ENCODE measurements at regions not wholly inside any gene's neighbourhood (a gene's known extent, or its start where the extent isn't known, plus 50 kb on each side); places are given as distances from the start of the nearest gene placed in this dataset.

DNA sequence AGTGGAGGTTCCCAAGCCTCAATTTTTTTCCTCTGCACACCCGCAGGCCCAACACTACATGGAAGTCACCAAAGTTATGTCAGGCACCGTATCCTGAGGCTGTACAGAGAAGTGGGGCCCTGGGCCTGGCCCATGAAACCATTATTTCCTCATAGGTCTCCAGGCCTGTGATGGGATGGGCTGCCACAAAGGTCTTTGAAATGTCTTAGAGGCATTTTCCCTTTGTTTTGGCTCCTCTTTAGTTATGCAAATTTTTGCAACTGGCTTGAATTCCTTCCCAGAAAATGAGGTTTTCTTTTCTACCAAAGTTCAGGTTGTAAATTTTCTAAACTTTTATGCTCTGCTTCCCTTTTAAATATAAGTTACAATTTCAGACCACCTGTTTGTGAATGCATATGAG is 365.2 kb downstream of the HGF start:
- TF ChIP-seq, protein P1, sequence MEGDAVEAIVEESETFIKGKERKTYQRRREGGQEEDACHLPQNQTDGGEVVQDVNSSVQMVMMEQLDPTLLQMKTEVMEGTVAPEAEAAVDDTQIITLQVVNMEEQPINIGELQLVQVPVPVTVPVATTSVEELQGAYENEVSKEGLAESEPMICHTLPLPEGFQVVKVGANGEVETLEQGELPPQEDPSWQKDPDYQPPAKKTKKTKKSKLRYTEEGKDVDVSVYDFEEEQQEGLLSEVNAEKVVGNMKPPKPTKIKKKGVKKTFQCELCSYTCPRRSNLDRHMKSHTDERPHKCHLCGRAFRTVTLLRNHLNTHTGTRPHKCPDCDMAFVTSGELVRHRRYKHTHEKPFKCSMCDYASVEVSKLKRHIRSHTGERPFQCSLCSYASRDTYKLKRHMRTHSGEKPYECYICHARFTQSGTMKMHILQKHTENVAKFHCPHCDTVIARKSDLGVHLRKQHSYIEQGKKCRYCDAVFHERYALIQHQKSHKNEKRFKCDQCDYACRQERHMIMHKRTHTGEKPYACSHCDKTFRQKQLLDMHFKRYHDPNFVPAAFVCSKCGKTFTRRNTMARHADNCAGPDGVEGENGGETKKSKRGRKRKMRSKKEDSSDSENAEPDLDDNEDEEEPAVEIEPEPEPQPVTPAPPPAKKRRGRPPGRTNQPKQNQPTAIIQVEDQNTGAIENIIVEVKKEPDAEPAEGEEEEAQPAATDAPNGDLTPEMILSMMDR (optimal IDR thresholded peaks at IDR 0.05 in 1 of 3, IDR thresholded peaks at IDR 0.05 in 1 of 3, conservative IDR thresholded peaks at IDR 0.05 in 1 of 3; ENCODE audit: extremely low read depth in 1 of 3, insufficient read depth in 2 of 3, low read length in 3 of 3) = no peak
- TF ChIP-seq EZH2 (IDR thresholded peaks at IDR 0.05; ENCODE audit: low read length) = no peak
- Histone ChIP-seq H3K27ac (ENCODE audit: control insufficient read depth, insufficient read depth, low read length) (no peak overlapping the region), H3K9me3 (ENCODE audit: control insufficient read depth, low read depth, low read length) (no peaks in the 10 kb centered on the region), H3K79me2 (ENCODE audit: control insufficient read depth, insufficient read depth, low read length) (no peaks in the 10 kb centered on the region), H3K4me1 (ENCODE audit: control insufficient read depth, extremely low read depth, insufficient read depth, low read length) (no peaks in the 10 kb centered on the region), H3K9me1 (ENCODE audit: control insufficient read depth, extremely low read depth, insufficient read depth, low read length) (no peaks in the 10 kb centered on the region), H3K9ac (ENCODE audit: control insufficient read depth, extremely low read depth, insufficient read depth, low read length) (no peak overlapping the region), H3K4me3 (ENCODE audit: control insufficient read depth in 2 of 3, extremely low read depth in 1 of 3, insufficient read depth in 2 of 3, low read depth in 1 of 3, low read length in 3 of 3) (no peak overlapping the region), H3K27me3 (ENCODE audit: control insufficient read depth, extremely low read depth, insufficient read depth, low read length) (no peaks in the 10 kb centered on the region), H3K4me2 (ENCODE audit: control insufficient read depth, extremely low read depth, insufficient read depth, low read depth, low read length) (no peak overlapping the region), H2AFZ (ENCODE audit: control insufficient read depth, low read length) (no peak overlapping the region), H3K36me3 (ENCODE audit: control insufficient read depth in 2 of 2, extremely low read depth in 1 of 2, insufficient read depth in 2 of 2, low read length in 2 of 2) (no peaks in the 10 kb centered on the region), H4K20me1 (ENCODE audit: control insufficient read depth, extremely low read depth, insufficient read depth, low read length) (no peaks in the 10 kb centered on the region)
- FAIRE-seq = no peak
- no peak for DNase-seq (ENCODE audit: low read depth, low spot score)
- dilution Hi-C loops (cut with MboI; ENCODE audit: extremely low pct_ligation_motif_present, low sequenced_read_pairs) = no loop called here

DNA sequence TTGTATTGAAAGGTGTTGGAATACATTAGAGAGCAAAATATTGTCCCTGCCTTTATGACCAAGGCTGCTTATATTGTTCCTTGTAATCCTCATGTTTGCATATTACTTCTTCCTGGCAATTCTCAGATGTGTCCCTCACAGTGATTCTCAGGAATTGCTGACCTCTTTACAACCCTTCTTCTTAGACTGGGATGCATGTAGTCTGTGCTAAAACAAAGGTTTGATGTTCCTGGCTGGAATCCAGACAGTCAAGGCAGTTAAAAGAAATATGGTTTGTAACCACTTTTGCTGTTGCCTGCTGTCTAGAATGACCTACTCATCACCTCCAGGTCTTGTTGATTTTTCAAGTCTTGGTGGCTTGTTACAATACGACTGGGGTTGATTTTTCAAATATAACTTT is 367.6 kb downstream of the HGF start:
- no peaks in the 10 kb centered on the region for H3K4me1 ChIP-seq (ENCODE audit: control insufficient read depth, extremely low read depth, insufficient read depth, low read length)
- H2AFZ ChIP-seq (ENCODE audit: control insufficient read depth, low read length) = no peak overlapping the region
- H3K4me2 ChIP-seq (ENCODE audit: control insufficient read depth, extremely low read depth, insufficient read depth, low read depth, low read length) = no peak overlapping the region
- H3K4me3 ChIP-seq (ENCODE audit: control insufficient read depth in 2 of 3, extremely low read depth in 1 of 3, insufficient read depth in 2 of 3, low read depth in 1 of 3, low read length in 3 of 3) = no peak overlapping the region
- TF ChIP-seq, protein P1 (optimal IDR thresholded peaks at IDR 0.05 in 1 of 3, IDR thresholded peaks at IDR 0.05 in 1 of 3, conservative IDR thresholded peaks at IDR 0.05 in 1 of 3; ENCODE audit: extremely low read depth in 1 of 3, insufficient read depth in 2 of 3, low read length in 3 of 3) = no peak
- TF ChIP-seq EZH2 (IDR thresholded peaks at IDR 0.05; ENCODE audit: low read length) = no peak
- H3K27ac ChIP-seq (ENCODE audit: control insufficient read depth, insufficient read depth, low read length) = no peak overlapping the region
- FAIRE-seq (no peak), DNase-seq (ENCODE audit: low read depth, low spot score) (no peak)
- no peaks in the 10 kb centered on the region for H3K9me3 ChIP-seq (ENCODE audit: control insufficient read depth, low read depth, low read length)
- H3K9me1 ChIP-seq (ENCODE audit: control insufficient read depth, extremely low read depth, insufficient read depth, low read length) = no peaks in the 10 kb centered on the region
- no peaks in the 10 kb centered on the region for H3K79me2 ChIP-seq (ENCODE audit: control insufficient read depth, insufficient read depth, low read length)
- no peaks in the 10 kb centered on the region for H3K27me3 ChIP-seq (ENCODE audit: control insufficient read depth, extremely low read depth, insufficient read depth, low read length)
- H3K36me3 ChIP-seq (ENCODE audit: control insufficient read depth in 2 of 2, extremely low read depth in 1 of 2, insufficient read depth in 2 of 2, low read length in 2 of 2) = no peaks in the 10 kb centered on the region
- no peaks in the 10 kb centered on the region for H4K20me1 ChIP-seq (ENCODE audit: control insufficient read depth, extremely low read depth, insufficient read depth, low read length)
- dilution Hi-C loops (cut with MboI; ENCODE audit: extremely low pct_ligation_motif_present, low sequenced_read_pairs) = no loop called here
- no peak overlapping the region for H3K9ac ChIP-seq (ENCODE audit: control insufficient read depth, extremely low read depth, insufficient read depth, low read length)
